H1 (cell line): ENCODE measurements at regions not wholly inside any gene's neighbourhood (a gene's known extent, or its start where the extent isn't known, plus 50 kb on each side); places are given as distances from the start of the nearest gene placed in this dataset.

Source experiments
- CREB1 ChIP-seq: IDR thresholded peaks from 2 replicates; pipeline ENCODE4 v1.6.1; 2012; ENCODE audit warnings: inconsistent platforms
- EP300 ChIP-seq, 2 experiments: IDR thresholded peaks; 1 replicate in 1 of 2; 2 replicates in 1 of 2; pipeline ENCODE4 v1.6.1; 2011 to 2012; ENCODE audit warnings: low read depth in 2 of 2, low read length in 2 of 2, mild to moderate bottlenecking in 2 of 2, borderline replicate concordance in 1 of 2, inconsistent platforms in 1 of 2, moderate library complexity in 1 of 2
- JUN ChIP-seq: IDR thresholded peaks from 2 replicates; pipeline ENCODE4 v1.6.1; 2011; ENCODE audit warnings: low read depth, mild to moderate bottlenecking, improper control_type of control experiment, low read length
- KDM1A ChIP-seq: fragments of 200-600, 300-600 bp; sonication (generic); IDR thresholded peaks from 2 replicates; pipeline ENCODE4 v1.7.1; 2016; ENCODE audit warnings: mild to moderate bottlenecking, low read length, borderline replicate concordance
- SAP30 ChIP-seq: fragments of 300-600 bp; sonication (generic); IDR thresholded peaks from 2 replicates; pipeline ENCODE4 v1.7.1; 2012; ENCODE audit warnings: low read length, moderate library complexity, mild to moderate bottlenecking, inconsistent platforms; ENCODE audit not compliant: insufficient read depth, insufficient replicate concordance
- SP4 ChIP-seq: IDR thresholded peaks from 2 replicates; pipeline ENCODE4 v1.6.1; 2012; ENCODE audit warnings: low read length, inconsistent platforms
- TF ChIP-seq, protein P1 (sequence below): IDR thresholded peaks from 2 replicates; pipeline ENCODE4 v1.6.1; 2011; ENCODE audit warnings: low read length, improper control_type of control experiment
- TF ChIP-seq, protein P2 (sequence below): IDR thresholded peaks from 2 replicates; pipeline ENCODE4 v1.6.1; 2012; ENCODE audit warnings: inconsistent platforms

DNA sequence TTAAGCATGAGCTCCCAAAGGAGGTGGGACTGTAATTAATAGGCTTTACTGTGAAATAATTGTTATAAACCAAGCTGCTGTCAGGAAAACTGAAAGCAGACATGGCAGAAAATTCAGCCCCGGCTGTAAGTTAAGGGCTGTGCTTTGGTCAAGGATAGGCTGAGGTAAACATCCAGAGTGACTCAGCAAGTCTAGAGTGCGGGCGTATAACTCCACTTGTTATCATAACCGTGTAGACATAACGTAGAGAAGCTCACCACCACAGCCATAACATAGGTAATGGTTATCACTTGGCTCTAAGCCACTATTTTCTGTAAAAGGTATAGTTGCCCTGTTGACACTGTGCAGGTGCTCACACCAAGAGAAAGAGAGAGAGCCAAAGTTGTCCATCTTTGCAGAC, 316.8 kb downstream of the DCDC2C start (continued):
- TF ChIP-seq JUN (no peak), KDM1A (no peak), CREB1 (no peak), EP300 (IDR thresholded peaks at IDR 0.05; ENCODE audit: borderline replicate concordance in 1 of 2, low read depth in 2 of 2, low read length in 2 of 2) (no peak), SP4 (no peak), SAP30 (no peak)
- TF ChIP-seq, protein P1, sequence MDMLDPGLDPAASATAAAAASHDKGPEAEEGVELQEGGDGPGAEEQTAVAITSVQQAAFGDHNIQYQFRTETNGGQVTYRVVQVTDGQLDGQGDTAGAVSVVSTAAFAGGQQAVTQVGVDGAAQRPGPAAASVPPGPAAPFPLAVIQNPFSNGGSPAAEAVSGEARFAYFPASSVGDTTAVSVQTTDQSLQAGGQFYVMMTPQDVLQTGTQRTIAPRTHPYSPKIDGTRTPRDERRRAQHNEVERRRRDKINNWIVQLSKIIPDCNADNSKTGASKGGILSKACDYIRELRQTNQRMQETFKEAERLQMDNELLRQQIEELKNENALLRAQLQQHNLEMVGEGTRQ: no peak
- TF ChIP-seq, protein P2, sequence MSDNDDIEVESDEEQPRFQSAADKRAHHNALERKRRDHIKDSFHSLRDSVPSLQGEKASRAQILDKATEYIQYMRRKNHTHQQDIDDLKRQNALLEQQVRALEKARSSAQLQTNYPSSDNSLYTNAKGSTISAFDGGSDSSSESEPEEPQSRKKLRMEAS: no peak
